ENCODE measurements at regions not wholly inside any gene's neighbourhood (a gene's known extent, or its start where the extent isn't known, plus 50 kb on each side); places are given as distances from the start of the nearest gene placed in this dataset.
A peak's percentile ranks its signal among the peaks of the same experiment; 100 is the strongest.

DNA sequence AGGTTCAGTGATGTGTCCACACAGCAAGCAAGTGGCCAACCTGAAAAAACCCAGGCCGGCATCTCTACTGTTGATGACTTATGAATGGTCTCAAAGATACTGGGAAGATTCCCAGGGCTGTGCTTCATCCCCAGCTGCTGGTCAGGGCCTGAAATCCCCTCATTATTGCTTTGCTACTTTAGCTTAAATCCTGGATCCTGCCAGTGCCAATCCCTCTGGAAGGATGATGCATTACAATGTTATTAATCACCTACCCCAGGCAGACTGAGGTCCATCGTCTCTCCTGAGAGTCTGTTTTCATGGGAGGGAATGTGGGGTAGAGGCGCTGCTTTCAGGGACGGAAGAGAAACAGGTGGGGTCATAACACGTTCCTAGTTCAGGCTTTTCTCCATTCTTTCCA, 371.6 kb downstream of the RPS24 start:
- TF ChIP-seq, protein P1, sequence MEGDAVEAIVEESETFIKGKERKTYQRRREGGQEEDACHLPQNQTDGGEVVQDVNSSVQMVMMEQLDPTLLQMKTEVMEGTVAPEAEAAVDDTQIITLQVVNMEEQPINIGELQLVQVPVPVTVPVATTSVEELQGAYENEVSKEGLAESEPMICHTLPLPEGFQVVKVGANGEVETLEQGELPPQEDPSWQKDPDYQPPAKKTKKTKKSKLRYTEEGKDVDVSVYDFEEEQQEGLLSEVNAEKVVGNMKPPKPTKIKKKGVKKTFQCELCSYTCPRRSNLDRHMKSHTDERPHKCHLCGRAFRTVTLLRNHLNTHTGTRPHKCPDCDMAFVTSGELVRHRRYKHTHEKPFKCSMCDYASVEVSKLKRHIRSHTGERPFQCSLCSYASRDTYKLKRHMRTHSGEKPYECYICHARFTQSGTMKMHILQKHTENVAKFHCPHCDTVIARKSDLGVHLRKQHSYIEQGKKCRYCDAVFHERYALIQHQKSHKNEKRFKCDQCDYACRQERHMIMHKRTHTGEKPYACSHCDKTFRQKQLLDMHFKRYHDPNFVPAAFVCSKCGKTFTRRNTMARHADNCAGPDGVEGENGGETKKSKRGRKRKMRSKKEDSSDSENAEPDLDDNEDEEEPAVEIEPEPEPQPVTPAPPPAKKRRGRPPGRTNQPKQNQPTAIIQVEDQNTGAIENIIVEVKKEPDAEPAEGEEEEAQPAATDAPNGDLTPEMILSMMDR (IDR thresholded peaks at IDR 0.05; ENCODE audit: borderline replicate concordance) = no peak
- intact Hi-C loops (cut with micrococcal nuclease) = no loop called here
- Histone ChIP-seq H3K36me3 (no peaks in the 10 kb centered on the region), H3K4me3 (no peak overlapping the region), H3K27me3 (ENCODE audit: low read depth) (peaks cover 4% of the 10 kb centered on the region), H3K4me1 (peaks cover 59% of the 10 kb centered on the region), H3K27ac (replicated peaks) (no peak overlapping the region), H3K9me3 (replicated peaks) (no peaks in the 10 kb centered on the region)
- DNase-seq = no peak

DNA sequence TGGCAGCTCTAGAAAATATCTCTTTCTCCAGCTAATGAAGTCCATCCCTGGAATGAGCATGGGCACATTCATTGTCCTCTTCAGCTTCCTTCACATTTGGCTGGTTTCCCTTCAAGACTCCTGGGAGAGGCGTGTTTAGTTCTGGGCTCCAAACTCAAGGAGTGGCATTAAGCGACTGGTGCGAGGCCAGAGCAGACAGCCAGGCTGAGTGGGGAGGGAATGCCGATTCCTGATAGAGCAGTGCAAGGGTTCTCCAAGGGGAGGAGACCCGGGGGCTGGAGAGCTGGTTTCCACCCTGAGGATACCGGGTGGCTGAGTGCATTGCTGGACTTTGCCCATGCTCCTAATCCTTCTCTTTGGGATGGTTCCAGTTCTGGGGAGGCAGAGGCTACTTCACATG, 372.1 kb downstream of the RPS24 start:
- TF ChIP-seq, protein P1 (IDR thresholded peaks at IDR 0.05; ENCODE audit: borderline replicate concordance) = no peak
- DNase-seq = no peak
- Histone ChIP-seq H3K27ac (replicated peaks) (no peak overlapping the region), H3K4me1 (peaks cover 59% of the 10 kb centered on the region), H3K9me3 (replicated peaks) (no peaks in the 10 kb centered on the region), H3K4me3 (no peak overlapping the region), H3K27me3 (ENCODE audit: low read depth) (peaks cover 4% of the 10 kb centered on the region), H3K36me3 (no peaks in the 10 kb centered on the region)
- intact Hi-C loops (cut with micrococcal nuclease) = no loop called here

DNA sequence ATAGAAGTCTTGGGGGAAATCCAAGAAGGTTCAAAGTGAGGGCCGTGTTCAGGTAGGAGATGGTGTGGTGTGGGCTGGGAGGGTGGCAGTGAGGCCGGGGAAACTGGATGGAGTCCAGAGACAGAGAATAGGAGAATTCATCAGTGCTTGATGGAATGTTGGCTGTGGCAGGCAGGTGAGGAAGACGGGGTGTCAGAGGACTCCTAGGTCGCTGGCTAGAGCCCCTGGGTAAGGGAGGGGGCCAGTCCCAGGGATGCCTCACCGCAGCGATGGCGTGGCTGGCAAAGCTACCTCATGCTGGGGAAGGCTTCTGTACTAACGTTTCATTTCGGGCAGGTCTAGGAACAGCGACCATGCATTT, 373.0 kb downstream of the RPS24 start:
- peaks cover 51% of the 10 kb centered on the region for H3K4me1 ChIP-seq
- no peaks in the 10 kb centered on the region for H3K9me3 ChIP-seq (replicated peaks)
- TF ChIP-seq, protein P1 (IDR thresholded peaks at IDR 0.05; ENCODE audit: borderline replicate concordance) = no peak
- no peak for DNase-seq
- intact Hi-C loops (cut with micrococcal nuclease) = no loop called here
- H3K4me3 ChIP-seq = peak overlapping the region; percentile 58
- H3K27me3 ChIP-seq (ENCODE audit: low read depth) = peaks cover 4% of the 10 kb centered on the region
- no peak overlapping the region for H3K27ac ChIP-seq (replicated peaks)
- H3K36me3 ChIP-seq = no peaks in the 10 kb centered on the region

DNA sequence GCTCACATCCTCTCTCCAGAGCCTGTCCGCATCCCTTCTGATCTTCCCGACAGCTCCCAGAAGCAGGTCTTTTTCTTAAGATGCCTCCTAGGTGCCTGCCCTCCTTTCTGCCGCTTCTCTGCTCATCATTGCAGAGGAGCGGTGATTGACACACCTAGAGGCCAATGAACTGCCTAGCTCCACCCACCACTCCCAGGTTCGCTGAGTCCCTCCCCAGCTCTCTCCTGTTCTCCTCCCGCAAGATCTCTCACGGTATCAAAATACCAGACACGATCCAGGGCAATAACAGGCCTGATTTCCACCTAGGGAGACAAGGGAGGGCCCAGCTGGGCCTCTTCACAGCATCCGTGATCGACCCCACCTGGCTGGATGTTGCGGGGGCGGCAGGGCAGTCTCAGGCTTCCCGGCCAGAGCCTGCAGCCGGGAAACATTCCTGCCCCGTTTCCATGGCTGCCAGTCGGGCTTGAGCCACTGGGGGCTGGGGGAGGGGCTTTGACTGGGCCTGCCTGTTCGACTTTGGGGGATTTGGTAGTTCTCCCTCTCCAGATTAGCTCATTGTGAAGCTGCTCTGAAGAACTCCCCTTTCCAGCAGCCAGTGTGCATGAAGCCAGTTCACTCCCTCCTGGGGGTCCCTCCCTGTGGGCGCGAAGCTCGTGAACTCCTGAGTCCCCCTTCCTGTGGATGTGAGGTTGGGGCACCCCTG, 373.5 kb downstream of the RPS24 start:
- Histone ChIP-seq H3K36me3 (no peaks in the 10 kb centered on the region), H3K27me3 (ENCODE audit: low read depth) (peaks cover 4% of the 10 kb centered on the region), H3K9me3 (replicated peaks) (no peaks in the 10 kb centered on the region), H3K27ac (replicated peaks) (peak overlapping the region; percentile 94), H3K4me1 (peaks cover 46% of the 10 kb centered on the region), H3K4me3 (peak overlapping the region; percentile 58)
- intact Hi-C loops (cut with micrococcal nuclease) = no loop called here
- TF ChIP-seq, protein P1 (IDR thresholded peaks at IDR 0.05; ENCODE audit: borderline replicate concordance) = no peak
- DNase-seq = peak; percentile 86

DNA sequence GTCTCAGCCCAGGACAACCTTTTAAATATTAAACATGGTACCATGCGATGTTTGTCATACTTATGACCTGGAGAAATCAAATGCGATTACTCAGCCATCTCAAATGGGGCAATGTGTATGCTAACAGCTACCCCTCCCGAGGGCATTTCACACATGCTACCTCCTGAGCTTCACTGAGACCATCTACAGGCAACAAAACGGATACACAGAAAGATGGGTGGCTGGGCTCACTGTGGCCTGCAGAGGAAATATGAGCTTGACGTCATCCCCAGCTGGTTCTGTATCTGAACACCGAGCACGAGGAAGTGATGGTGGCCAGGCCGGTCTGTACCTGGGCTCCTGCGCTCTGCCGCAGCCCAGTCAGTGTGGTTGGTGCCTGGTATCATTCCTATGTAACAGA, 374.3 kb downstream of the RPS24 start:
- intact Hi-C loops (cut with micrococcal nuclease) = no loop called here
- H3K27me3 ChIP-seq (ENCODE audit: low read depth) = peaks cover 4% of the 10 kb centered on the region
- H3K9me3 ChIP-seq (replicated peaks) = no peaks in the 10 kb centered on the region
- no peak overlapping the region for H3K4me3 ChIP-seq
- H3K4me1 ChIP-seq = peaks cover 38% of the 10 kb centered on the region
- peak overlapping the region; percentile 94 for H3K27ac ChIP-seq (replicated peaks)
- TF ChIP-seq, protein P1 (IDR thresholded peaks at IDR 0.05; ENCODE audit: borderline replicate concordance) = no peak
- no peak for DNase-seq
- H3K36me3 ChIP-seq = no peaks in the 10 kb centered on the region
